ENCODE measurements at regions not wholly inside any gene's neighbourhood (a gene's known extent, or its start where the extent isn't known, plus 50 kb on each side); places are given as distances from the start of the nearest gene placed in this dataset.

DNA sequence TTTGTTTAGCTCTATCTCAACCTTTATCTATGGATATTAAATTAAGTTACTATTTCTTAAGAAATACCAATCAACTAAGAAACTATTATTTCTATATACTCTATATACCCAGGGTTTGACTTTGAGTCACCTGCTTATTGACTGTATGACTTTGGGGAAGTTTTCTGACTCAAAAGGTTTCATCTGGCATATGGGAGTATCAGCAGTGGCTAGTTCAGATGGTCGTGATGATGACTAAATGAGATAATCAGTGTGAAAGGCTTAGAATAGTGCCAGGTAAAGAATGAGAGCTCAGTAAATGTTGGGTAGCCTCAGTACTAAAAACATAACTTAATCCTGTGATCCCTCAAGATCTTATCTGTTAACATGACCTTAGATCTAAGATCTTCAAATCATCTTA lies 179.7 kb upstream of the ISL1 start:
- H3K27ac ChIP-seq (ENCODE audit: insufficient read depth in 1 of 2, low read depth in 1 of 2, low read length in 2 of 2, poor library complexity in 1 of 2, severe bottlenecking in 2 of 2) = no peak overlapping the region
- H3K9me3 ChIP-seq (ENCODE audit: control extremely low read depth in 1 of 5, control insufficient read depth in 4 of 5, insufficient read depth in 2 of 5, low read depth in 1 of 5, low read length in 4 of 5) = no peaks in the 10 kb centered on the region
- CTCF ChIA-PET = no interaction called here
- no CpG with 5 or more reads among the region's 1 CpG for WGBS (ENCODE audit: insufficient coverage)
- no peaks in the 10 kb centered on the region for H3K4me1 ChIP-seq (ENCODE audit: control extremely low read depth in 1 of 4, control insufficient read depth in 4 of 4, insufficient read depth in 4 of 4, low read length in 3 of 4)
- no peak for DNase-seq
- POLR2A ChIA-PET = no interaction called here
- no peaks in the 10 kb centered on the region for H3K27me3 ChIP-seq (replicated peaks in 2 of 5; ENCODE audit: control insufficient read depth in 4 of 5, insufficient read depth in 5 of 5, low read length in 4 of 5)
- H3K4me3 ChIP-seq (ENCODE audit: control insufficient read depth in 1 of 7, extremely low read depth in 1 of 7, insufficient read depth in 4 of 7, low read depth in 2 of 7, low read length in 6 of 7) = no peak overlapping the region
- H3K36me3 ChIP-seq (ENCODE audit: control insufficient read depth in 4 of 4, insufficient read depth in 4 of 4, low read length in 3 of 4) = no peaks in the 10 kb centered on the region

GRCh38 chr5:51208296-51208695 lies 175.0 kb upstream of the ISL1 start:
- Histone ChIP-seq H3K4me3 (ENCODE audit: control insufficient read depth in 1 of 7, extremely low read depth in 1 of 7, insufficient read depth in 4 of 7, low read depth in 2 of 7, low read length in 6 of 7) (no peak overlapping the region), H3K27ac (ENCODE audit: insufficient read depth in 1 of 2, low read depth in 1 of 2, low read length in 2 of 2, poor library complexity in 1 of 2, severe bottlenecking in 2 of 2) (no peak overlapping the region), H3K9me3 (ENCODE audit: control extremely low read depth in 1 of 5, control insufficient read depth in 4 of 5, insufficient read depth in 2 of 5, low read depth in 1 of 5, low read length in 4 of 5) (no peaks in the 10 kb centered on the region), H3K36me3 (ENCODE audit: control insufficient read depth in 4 of 4, insufficient read depth in 4 of 4, low read length in 3 of 4) (no peaks in the 10 kb centered on the region), H3K27me3 (replicated peaks in 2 of 5; ENCODE audit: control insufficient read depth in 4 of 5, insufficient read depth in 5 of 5, low read length in 4 of 5) (no peaks in the 10 kb centered on the region), H3K4me1 (ENCODE audit: control extremely low read depth in 1 of 4, control insufficient read depth in 4 of 4, insufficient read depth in 4 of 4, low read length in 3 of 4) (no peaks in the 10 kb centered on the region)
- ChIA-PET CTCF (no interaction called here), POLR2A (no interaction called here)
- no peak for DNase-seq
- WGBS (ENCODE audit: insufficient coverage) = no CpG with 5 or more reads among the region's 3 CpGs

- no peak for DNase-seq
- no peaks in the 10 kb centered on the region for H3K4me1 ChIP-seq (ENCODE audit: control extremely low read depth in 1 of 4, control insufficient read depth in 4 of 4, insufficient read depth in 4 of 4, low read length in 3 of 4)
- no peak overlapping the region for H3K27ac ChIP-seq (ENCODE audit: insufficient read depth in 1 of 2, low read depth in 1 of 2, low read length in 2 of 2, poor library complexity in 1 of 2, severe bottlenecking in 2 of 2)
- H3K4me3 ChIP-seq (ENCODE audit: control insufficient read depth in 1 of 7, extremely low read depth in 1 of 7, insufficient read depth in 4 of 7, low read depth in 2 of 7, low read length in 6 of 7) = no peak overlapping the region
- ChIA-PET CTCF (no interaction called here), POLR2A (no interaction called here)
- WGBS (ENCODE audit: insufficient coverage) = 0% methylated on average over 1 of the region's 1 CpG
- no peaks in the 10 kb centered on the region for H3K36me3 ChIP-seq (ENCODE audit: control insufficient read depth in 4 of 4, insufficient read depth in 4 of 4, low read length in 3 of 4)
- no peaks in the 10 kb centered on the region for H3K27me3 ChIP-seq (replicated peaks in 2 of 5; ENCODE audit: control insufficient read depth in 4 of 5, insufficient read depth in 5 of 5, low read length in 4 of 5)
- H3K9me3 ChIP-seq (ENCODE audit: control extremely low read depth in 1 of 5, control insufficient read depth in 4 of 5, insufficient read depth in 2 of 5, low read depth in 1 of 5, low read length in 4 of 5) = no peaks in the 10 kb centered on the region
These were observed 168.5 kb upstream of the ISL1 start for GRCh38 chr5:51214746-51215145.

GRCh38 chr5:51225789-51226742 lies 157.2 kb upstream of the ISL1 start:
- Histone ChIP-seq H3K9me3 (ENCODE audit: control extremely low read depth in 1 of 5, control insufficient read depth in 4 of 5, insufficient read depth in 2 of 5, low read depth in 1 of 5, low read length in 4 of 5) (no peaks in the 10 kb centered on the region), H3K27me3 (replicated peaks in 2 of 5; ENCODE audit: control insufficient read depth in 4 of 5, insufficient read depth in 5 of 5, low read length in 4 of 5) (no peaks in the 10 kb centered on the region), H3K4me3 (ENCODE audit: control insufficient read depth in 1 of 7, extremely low read depth in 1 of 7, insufficient read depth in 4 of 7, low read depth in 2 of 7, low read length in 6 of 7) (no peak overlapping the region), H3K4me1 (ENCODE audit: control extremely low read depth in 1 of 4, control insufficient read depth in 4 of 4, insufficient read depth in 4 of 4, low read length in 3 of 4) (no peaks in the 10 kb centered on the region), H3K36me3 (ENCODE audit: control insufficient read depth in 4 of 4, insufficient read depth in 4 of 4, low read length in 3 of 4) (no peaks in the 10 kb centered on the region), H3K27ac (ENCODE audit: insufficient read depth in 1 of 2, low read depth in 1 of 2, low read length in 2 of 2, poor library complexity in 1 of 2, severe bottlenecking in 2 of 2) (no peak overlapping the region)
- DNase-seq = no peak
- ChIA-PET CTCF (no interaction called here), POLR2A (no interaction called here)
- WGBS (ENCODE audit: insufficient coverage) = 50% methylated on average over 4 of the region's 4 CpGs

- no peaks in the 10 kb centered on the region for H3K4me1 ChIP-seq (ENCODE audit: control extremely low read depth in 1 of 4, control insufficient read depth in 4 of 4, insufficient read depth in 4 of 4, low read length in 3 of 4)
- H3K27ac ChIP-seq (ENCODE audit: insufficient read depth in 1 of 2, low read depth in 1 of 2, low read length in 2 of 2, poor library complexity in 1 of 2, severe bottlenecking in 2 of 2) = no peak overlapping the region
- POLR2A ChIA-PET = no interaction called here
- H3K9me3 ChIP-seq (ENCODE audit: control extremely low read depth in 1 of 5, control insufficient read depth in 4 of 5, insufficient read depth in 2 of 5, low read depth in 1 of 5, low read length in 4 of 5) = peaks cover 0 to 4% (median 0%) of the 10 kb centered on the region in 5 experiments
- CTCF ChIA-PET = no interaction called here
- 83% methylated on average over 2 of the region's 5 CpGs for WGBS (ENCODE audit: insufficient coverage)
- no peaks in the 10 kb centered on the region for H3K27me3 ChIP-seq (replicated peaks in 2 of 5; ENCODE audit: control insufficient read depth in 4 of 5, insufficient read depth in 5 of 5, low read length in 4 of 5)
- H3K36me3 ChIP-seq (ENCODE audit: control insufficient read depth in 4 of 4, insufficient read depth in 4 of 4, low read length in 3 of 4) = no peaks in the 10 kb centered on the region
- no peak for DNase-seq
- no peak overlapping the region for H3K4me3 ChIP-seq (ENCODE audit: control insufficient read depth in 1 of 7, extremely low read depth in 1 of 7, insufficient read depth in 4 of 7, low read depth in 2 of 7, low read length in 6 of 7)
These were observed 155.2 kb upstream of the ISL1 start for GRCh38 chr5:51227963-51228470.

GRCh38 chr5:51230336-51230735 lies 152.9 kb upstream of the ISL1 start:
- ChIA-PET POLR2A (no interaction called here), CTCF (no interaction called here)
- peaks cover 0 to 4% (median 0%) of the 10 kb centered on the region in 5 experiments for H3K9me3 ChIP-seq (ENCODE audit: control extremely low read depth in 1 of 5, control insufficient read depth in 4 of 5, insufficient read depth in 2 of 5, low read depth in 1 of 5, low read length in 4 of 5)
- H3K4me3 ChIP-seq (ENCODE audit: control insufficient read depth in 1 of 7, extremely low read depth in 1 of 7, insufficient read depth in 4 of 7, low read depth in 2 of 7, low read length in 6 of 7) = no peak overlapping the region
- no peaks in the 10 kb centered on the region for H3K4me1 ChIP-seq (ENCODE audit: control extremely low read depth in 1 of 4, control insufficient read depth in 4 of 4, insufficient read depth in 4 of 4, low read length in 3 of 4)
- H3K27me3 ChIP-seq (replicated peaks in 2 of 5; ENCODE audit: control insufficient read depth in 4 of 5, insufficient read depth in 5 of 5, low read length in 4 of 5) = no peaks in the 10 kb centered on the region
- DNase-seq = no peak
- no peaks in the 10 kb centered on the region for H3K36me3 ChIP-seq (ENCODE audit: control insufficient read depth in 4 of 4, insufficient read depth in 4 of 4, low read length in 3 of 4)
- H3K27ac ChIP-seq (ENCODE audit: insufficient read depth in 1 of 2, low read depth in 1 of 2, low read length in 2 of 2, poor library complexity in 1 of 2, severe bottlenecking in 2 of 2) = no peak overlapping the region

- no peak for DNase-seq
- 25% methylated on average over 1 of the region's 1 CpG for WGBS (ENCODE audit: insufficient coverage)
- Histone ChIP-seq H3K9me3 (ENCODE audit: control extremely low read depth in 1 of 5, control insufficient read depth in 4 of 5, insufficient read depth in 2 of 5, low read depth in 1 of 5, low read length in 4 of 5) (no peaks in the 10 kb centered on the region), H3K4me1 (ENCODE audit: control extremely low read depth in 1 of 4, control insufficient read depth in 4 of 4, insufficient read depth in 4 of 4, low read length in 3 of 4) (no peaks in the 10 kb centered on the region), H3K36me3 (ENCODE audit: control insufficient read depth in 4 of 4, insufficient read depth in 4 of 4, low read length in 3 of 4) (no peaks in the 10 kb centered on the region), H3K27me3 (replicated peaks in 2 of 5; ENCODE audit: control insufficient read depth in 4 of 5, insufficient read depth in 5 of 5, low read length in 4 of 5) (no peaks in the 10 kb centered on the region), H3K4me3 (ENCODE audit: control insufficient read depth in 1 of 7, extremely low read depth in 1 of 7, insufficient read depth in 4 of 7, low read depth in 2 of 7, low read length in 6 of 7) (no peak overlapping the region), H3K27ac (ENCODE audit: insufficient read depth in 1 of 2, low read depth in 1 of 2, low read length in 2 of 2, poor library complexity in 1 of 2, severe bottlenecking in 2 of 2) (no peak overlapping the region)
- ChIA-PET POLR2A (no interaction called here), CTCF (no interaction called here)
These were observed 140.8 kb upstream of the ISL1 start for GRCh38 chr5:51242456-51242855.
